OCI-LY1 (cell line): ENCODE measurements at regions not wholly inside any gene's neighbourhood (a gene's known extent, or its start where the extent isn't known, plus 50 kb on each side); places are given as distances from the start of the nearest gene placed in this dataset.

Source experiments
- EZH2 ChIP-seq: fragments of 200-600 bp; sonication (generic), shearing (Covaris generic); IDR thresholded peaks from 2 replicates; pipeline ENCODE4 v1.8.0; 2017; ENCODE audit warnings: borderline replicate concordance, mixed run types, mild to moderate bottlenecking, antibody characterized with exemption, low read length, moderate library complexity, mixed read lengths
- TF ChIP-seq, protein P1 (sequence below): fragments of 200-600 bp; sonication (generic), shearing (Covaris generic); IDR thresholded peaks from 2 replicates; pipeline ENCODE4 v1.5.1; 2017; ENCODE audit warnings: mild to moderate bottlenecking, antibody characterized with exemption, low read length, moderate library complexity, mixed read lengths

DNA sequence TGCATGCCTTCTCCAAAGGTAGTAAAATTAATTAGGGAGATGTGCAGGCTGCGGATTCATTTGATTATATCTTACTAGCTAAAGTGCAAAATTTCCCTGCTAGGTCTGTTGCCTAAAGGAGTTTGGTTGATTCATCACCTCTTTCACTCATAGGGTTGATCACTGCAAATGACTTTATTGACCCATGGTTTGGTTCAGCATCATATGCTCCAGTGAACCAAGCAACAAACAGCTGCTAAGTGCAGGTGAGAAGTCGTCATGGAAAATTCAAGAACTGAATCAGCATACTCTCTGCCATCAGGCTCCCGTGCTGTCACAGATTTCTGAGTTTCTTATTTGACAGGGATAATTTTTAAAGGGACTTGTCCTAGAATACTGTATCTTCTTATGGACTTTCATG lies 571.8 kb upstream of the CDH18 start:
- TF ChIP-seq, protein P1, sequence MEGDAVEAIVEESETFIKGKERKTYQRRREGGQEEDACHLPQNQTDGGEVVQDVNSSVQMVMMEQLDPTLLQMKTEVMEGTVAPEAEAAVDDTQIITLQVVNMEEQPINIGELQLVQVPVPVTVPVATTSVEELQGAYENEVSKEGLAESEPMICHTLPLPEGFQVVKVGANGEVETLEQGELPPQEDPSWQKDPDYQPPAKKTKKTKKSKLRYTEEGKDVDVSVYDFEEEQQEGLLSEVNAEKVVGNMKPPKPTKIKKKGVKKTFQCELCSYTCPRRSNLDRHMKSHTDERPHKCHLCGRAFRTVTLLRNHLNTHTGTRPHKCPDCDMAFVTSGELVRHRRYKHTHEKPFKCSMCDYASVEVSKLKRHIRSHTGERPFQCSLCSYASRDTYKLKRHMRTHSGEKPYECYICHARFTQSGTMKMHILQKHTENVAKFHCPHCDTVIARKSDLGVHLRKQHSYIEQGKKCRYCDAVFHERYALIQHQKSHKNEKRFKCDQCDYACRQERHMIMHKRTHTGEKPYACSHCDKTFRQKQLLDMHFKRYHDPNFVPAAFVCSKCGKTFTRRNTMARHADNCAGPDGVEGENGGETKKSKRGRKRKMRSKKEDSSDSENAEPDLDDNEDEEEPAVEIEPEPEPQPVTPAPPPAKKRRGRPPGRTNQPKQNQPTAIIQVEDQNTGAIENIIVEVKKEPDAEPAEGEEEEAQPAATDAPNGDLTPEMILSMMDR: no peak
- TF ChIP-seq EZH2: no peak
